Bronchial epithelial cell (primary cell): ENCODE measurements at regions not wholly inside any gene's neighbourhood (a gene's known extent, or its start where the extent isn't known, plus 50 kb on each side); places are given as distances from the start of the nearest gene placed in this dataset.

Experiments
- DNase-seq: peaks from one replicate; pipeline ENCODE4 v3.0.0-alpha.2; 2010; ENCODE audit warnings: low read depth
- FAIRE-seq: peaks from 2 replicates; lab custom pipeline; 2011; peaks lifted over from hg19 to GRCh38; lab: Jason Lieb, UNC
- H3K27me3 ChIP-seq: 2 replicates; pipeline ENCODE4 v1.5.1; 2011; ENCODE audit warnings: low read length; ENCODE audit not compliant: control insufficient read depth, insufficient read depth
- H3K36me3 ChIP-seq: 2 replicates; pipeline ENCODE4 v1.5.1; 2011; ENCODE audit warnings: low read length; ENCODE audit not compliant: control insufficient read depth, insufficient read depth
- H3K4me3 ChIP-seq: 2 replicates; pipeline ENCODE4 v1.5.1; 2011; ENCODE audit warnings: mild to moderate bottlenecking, low read depth, low read length, control low read depth
- CTCF ChIP-seq: IDR thresholded peaks from 2 replicates; pipeline ENCODE4 v1.5.1; 2011; ENCODE audit warnings: mild to moderate bottlenecking, moderate library complexity, low read length, control low read depth, inconsistent platforms; ENCODE audit not compliant: insufficient read depth, severe bottlenecking

- Histone ChIP-seq H3K36me3 (no peaks in the 10 kb centered on the region), H3K4me3 (no peak overlapping the region), H3K27me3 (no peaks in the 10 kb centered on the region)
- FAIRE-seq, result no peak
- no peak for DNase-seq
- no peak for TF ChIP-seq CTCF
These were observed 134.4 kb downstream of the ADRA2A start for GRCh38 chr10:111211241-111211640.

GRCh38 chr10:111211706-111212105 lies 134.9 kb downstream of the ADRA2A start:
- Histone ChIP-seq H3K27me3 (no peaks in the 10 kb centered on the region), H3K36me3 (no peaks in the 10 kb centered on the region), H3K4me3 (no peak overlapping the region)
- peak; percentile 42 for DNase-seq
- TF ChIP-seq CTCF, result no peak
- no peak for FAIRE-seq

- Histone ChIP-seq H3K4me3 (no peak overlapping the region), H3K36me3 (no peaks in the 10 kb centered on the region), H3K27me3 (no peaks in the 10 kb centered on the region)
- TF ChIP-seq CTCF, result no peak
- DNase-seq (no peak), FAIRE-seq (no peak)
These were observed 145.1 kb downstream of the ADRA2A start for GRCh38 chr10:111221682-111222480.

GRCh38 chr10:111222961-111223360 lies 146.1 kb downstream of the ADRA2A start:
- TF ChIP-seq CTCF, result no peak
- no peak overlapping the region for H3K4me3 ChIP-seq
- no peak for FAIRE-seq

GRCh38 chr10:111231779-111232178 lies 154.9 kb downstream of the ADRA2A start:
- DNase-seq, result no peak

More at GRCh38 chr10:111222961-111223360, 146.1 kb downstream of the ADRA2A start:
- Histone ChIP-seq H3K27me3 (no peaks in the 10 kb centered on the region), H3K36me3 (no peaks in the 10 kb centered on the region)
- DNase-seq, result no peak

More at GRCh38 chr10:111231779-111232178, 154.9 kb downstream of the ADRA2A start:
- Histone ChIP-seq H3K4me3 (no peak overlapping the region), H3K27me3 (no peaks in the 10 kb centered on the region), H3K36me3 (no peaks in the 10 kb centered on the region)
- TF ChIP-seq CTCF, result no peak
- no peak for FAIRE-seq
